DMS114 treated with DMSO at 0.1 percent for 48 hours (cell line): ENCODE measurements at regions not wholly inside any gene's neighbourhood (a gene's known extent, or its start where the extent isn't known, plus 50 kb on each side); places are given as distances from the start of the nearest gene placed in this dataset.
"Not testable (repeated sequence)": the region's sequence is repeated elsewhere in the genome, so short reads cannot be mapped to it uniquely, and the experiment has no call there.

Source experiments
- DNase-seq: peaks from one replicate; lab custom pipeline; 2025; ENCODE audit not compliant: unreplicated experiment; lab: John Stamatoyannopoulos, UW

GRCh38 chr7:122248472-122248871 is 56.1 kb downstream of the FEZF1 start:
- DNase-seq, result no peak

GRCh38 chr7:122238729-122239128 is 65.8 kb downstream of the FEZF1 start:
- DNase-seq, result not testable (repeated sequence)

GRCh38 chr7:122238297-122238696 is 66.3 kb downstream of the FEZF1 start:
- not testable (repeated sequence) for DNase-seq

GRCh38 chr7:122225874-122226273 is 78.7 kb downstream of the FEZF1 start:
- DNase-seq, result no peak

- peak; percentile 12 for DNase-seq
Measured at GRCh38 chr7:122219253-122219865, 75.3 kb upstream of the AASS start.

GRCh38 chr7:122217125-122217524 is 73.1 kb upstream of the AASS start:
- no peak for DNase-seq

GRCh38 chr7:122212754-122213153 is 68.7 kb upstream of the AASS start:
- no peak for DNase-seq

GRCh38 chr7:122211362-122211761 is 67.3 kb upstream of the AASS start:
- no peak for DNase-seq

GRCh38 chr7:122206985-122207384 is 62.9 kb upstream of the AASS start:
- no peak for DNase-seq

- DNase-seq, result no peak
Measured at GRCh38 chr7:122203814-122204213, 59.8 kb upstream of the AASS start.

- no peak for DNase-seq
Measured at GRCh38 chr7:122200888-122201287, 56.8 kb upstream of the AASS start.

GRCh38 chr7:122199171-122199570 is 55.1 kb upstream of the AASS start:
- DNase-seq, result no peak

- DNase-seq, result no peak
Measured at GRCh38 chr7:122198581-122198980, 54.5 kb upstream of the AASS start.
